IMR-90 (cell line): ENCODE measurements at regions not wholly inside any gene's neighbourhood (a gene's known extent, or its start where the extent isn't known, plus 50 kb on each side); places are given as distances from the start of the nearest gene placed in this dataset.
A peak's percentile ranks its signal among the peaks of the same experiment; 100 is the strongest.

Source experiments
- ATAC-seq: fragments of 200-7000 bp; cut with Tn5 transposase; 2 replicates; pipeline ENCODE4 v1.9.1; 2020; ENCODE audit warnings: low read depth, mild to moderate bottlenecking, moderate library complexity
- BruUV-seq: library from RNA; stranded (reverse); fragments of 400-500 nt; replicated peaks from 2 replicates; lab custom pipeline; 2021; lab: Mats Ljungman, UMichigan
- CTCF ChIA-PET: fragments of 300-600 bp; formaldehyde crosslinking; extraction: SDS; loops from one replicate; lab custom pipeline; 2021; ENCODE audit warnings: antibody characterized with exemption; lab: Yijun Ruan, JAX
- POLR2A ChIA-PET: fragments of 300-600 bp; sonication (Branson Sonifier 250); formaldehyde crosslinking; loops from one replicate; lab custom pipeline; 2022; ENCODE audit warnings: antibody characterized with exemption; ENCODE audit not compliant: unreplicated experiment; lab: Charles Lee
- DNase-seq: peaks from one replicate; pipeline ENCODE4 v3.0.0; 2013
- H2AFZ ChIP-seq: replicated peaks from 2 replicates; pipeline ENCODE3; 2013; ENCODE audit warnings: low read length, mild to moderate bottlenecking; ENCODE audit not compliant: poor library complexity
- H2AK5ac ChIP-seq: 2 replicates; pipeline ENCODE4 v1.6.1; 2013; ENCODE audit warnings: low read depth, low read length, inconsistent platforms
- H2AK9ac ChIP-seq: replicated peaks from 2 replicates; pipeline ENCODE3; 2013; ENCODE audit warnings: mild to moderate bottlenecking, low read depth, low read length, moderate library complexity; ENCODE audit not compliant: poor library complexity
- H2BK120ac ChIP-seq: 2 replicates; pipeline ENCODE4 v1.6.1; 2013; ENCODE audit warnings: low read depth, low read length, inconsistent platforms
- H2BK15ac ChIP-seq: 3 replicates; pipeline ENCODE4 v1.6.1; 2013; ENCODE audit warnings: low read depth, low read length, inconsistent platforms
- H2BK20ac ChIP-seq: 2 replicates; pipeline ENCODE4 v1.6.1; 2013; ENCODE audit warnings: low read depth, mild to moderate bottlenecking, inconsistent platforms, low read length, moderate library complexity
- H2BK5ac ChIP-seq: 2 replicates; pipeline ENCODE4 v1.6.1; 2013; ENCODE audit warnings: mild to moderate bottlenecking, low read depth, low read length, inconsistent platforms; ENCODE audit not compliant: poor library complexity, severe bottlenecking
- H3K14ac ChIP-seq: replicated peaks from 2 replicates; pipeline ENCODE4 v1.6.1; 2013; ENCODE audit warnings: low read depth, low read length, inconsistent platforms
- H3K18ac ChIP-seq: 2 replicates; pipeline ENCODE4 v1.6.1; 2013; ENCODE audit warnings: low read depth, low read length, control low read depth
- H3K23ac ChIP-seq: 2 replicates; pipeline ENCODE4 v1.6.1; 2013; ENCODE audit warnings: low read depth, low read length, inconsistent platforms
- H3K27ac ChIP-seq: 2 replicates; pipeline ENCODE4 v1.5.1; 2013; ENCODE audit warnings: mild to moderate bottlenecking, control low read depth, low read length; ENCODE audit not compliant: insufficient read depth
- H3K27me3 ChIP-seq: 2 replicates; pipeline ENCODE4 v1.6.1; 2013; ENCODE audit warnings: low read length; ENCODE audit not compliant: control insufficient read depth, insufficient read depth
- H3K36me3 ChIP-seq: 2 replicates; pipeline ENCODE4 v1.6.1; 2013; ENCODE audit warnings: low read length, mixed read lengths; ENCODE audit not compliant: control insufficient read depth, insufficient read depth
- H3K4ac ChIP-seq: 2 replicates; pipeline ENCODE4 v1.6.1; 2013; ENCODE audit warnings: low read depth, low read length, inconsistent platforms
- H3K4me1 ChIP-seq: 2 replicates; pipeline ENCODE4 v1.6.1; 2013; ENCODE audit warnings: low read length, mixed read lengths; ENCODE audit not compliant: control insufficient read depth, insufficient read depth
- H3K4me2 ChIP-seq: 2 replicates; pipeline ENCODE4 v1.6.1; 2013; ENCODE audit warnings: low read depth, mild to moderate bottlenecking, control low read depth, low read length, moderate library complexity
- H3K4me3 ChIP-seq: 2 replicates; pipeline ENCODE4 v1.5.1; 2013; ENCODE audit warnings: low read depth, mild to moderate bottlenecking, control low read depth, low read length, moderate library complexity; ENCODE audit not compliant: insufficient read depth
- H3K56ac ChIP-seq: 2 replicates; pipeline ENCODE4 v1.6.1; 2013; ENCODE audit warnings: low read length, inconsistent platforms; ENCODE audit not compliant: insufficient read depth; ENCODE audit errors: extremely low read depth
- H3K79me1 ChIP-seq, 2 experiments: 2 replicates each; pipeline ENCODE4 v1.6.1; 2013; ENCODE audit warnings: low read length in 2 of 2, inconsistent platforms in 1 of 2, low read depth in 1 of 2
- H3K9ac ChIP-seq: 2 replicates; pipeline ENCODE4 v1.6.1; 2013; ENCODE audit warnings: low read depth, low read length, control low read depth
- H3K9me1 ChIP-seq: 2 replicates; pipeline ENCODE4 v1.6.1; 2013; ENCODE audit warnings: low read length, inconsistent platforms; ENCODE audit not compliant: insufficient read depth
- H3K9me3 ChIP-seq: 2 replicates; pipeline ENCODE4 v1.6.1; 2013; ENCODE audit warnings: low read length; ENCODE audit not compliant: control insufficient read depth, insufficient read depth
- H4K20me1 ChIP-seq: 2 replicates; pipeline ENCODE4 v1.6.1; 2013; ENCODE audit warnings: low read length, inconsistent platforms; ENCODE audit not compliant: insufficient read depth
- H4K5ac ChIP-seq: 2 replicates; pipeline ENCODE4 v1.6.1; 2013; ENCODE audit warnings: mild to moderate bottlenecking, low read depth, low read length, control low read depth
- H4K8ac ChIP-seq, 2 experiments: 2 replicates each; pipeline ENCODE4 v1.6.1; 2013; ENCODE audit warnings: low read depth in 2 of 2, low read length in 2 of 2, control low read depth in 1 of 2, inconsistent platforms in 1 of 2
- H4K91ac ChIP-seq: 2 replicates; pipeline ENCODE4 v1.6.1; 2013; ENCODE audit warnings: low read depth, low read length, inconsistent platforms; ENCODE audit not compliant: insufficient read depth
- MAFK ChIP-seq: IDR thresholded peaks from 2 replicates; pipeline ENCODE4 v1.6.1; 2012; ENCODE audit warnings: low read depth, low read length, improper control_type of control experiment
- NFE2L2 ChIP-seq: fragments of 150-350 bp; IDR thresholded peaks from 2 replicates; pipeline ENCODE4 v1.6.1; 2016; ENCODE audit warnings: low read depth, mild to moderate bottlenecking, low read length
- RAD21 ChIP-seq: IDR thresholded peaks from 2 replicates; pipeline ENCODE4 v1.6.1; 2012; ENCODE audit warnings: low read length, improper control_type of control experiment
- SMC3 ChIP-seq: fragments of 150-350 bp; IDR thresholded peaks from 2 replicates; pipeline ENCODE4 v1.6.1; 2016; ENCODE audit warnings: low read depth, mild to moderate bottlenecking, antibody characterized with exemption, low read length, moderate library complexity
- WGBS, 2 experiments: methylation state at CpG; one replicate each; pipeline versions ENCODE4 v1.1.5 to v1.1.7; 2013; ENCODE audit warnings: missing lambda C conversion rate in 2 of 2; ENCODE audit not compliant: insufficient read length in 1 of 2; ENCODE audit errors: extremely low coverage in 2 of 2; 5-methylcytosine and 5-hydroxymethylcytosine counted together
- dilution Hi-C: fragments of 300-500 bp; cut with HindIII; formaldehyde crosslinking; loops from one replicate; pipeline ENCODE4 v1.14.3; 2018; ENCODE audit warnings: low sequenced_read_pairs; ENCODE audit not compliant: unreplicated experiment
- in situ Hi-C: fragments of 300-500 bp; cut with MboI; formaldehyde crosslinking; loops from 3 replicates; pipeline ENCODE4 v1.14.3; 2019; ENCODE audit warnings: low sequenced_read_pairs, inconsistent platforms, mixed read lengths
- intact Hi-C: fragments of 100-400 bp; cut with micrococcal nuclease; formaldehyde crosslinking; loops from 2 replicates; pipeline ENCODE4 v1.10.0; 2022
- TF ChIP-seq, protein P1 (sequence below): fragments of 150-350 bp; IDR thresholded peaks from 2 replicates; pipeline ENCODE4 v1.6.1; 2016; ENCODE audit warnings: low read depth, mild to moderate bottlenecking, low read length, moderate library complexity, borderline replicate concordance

DNA sequence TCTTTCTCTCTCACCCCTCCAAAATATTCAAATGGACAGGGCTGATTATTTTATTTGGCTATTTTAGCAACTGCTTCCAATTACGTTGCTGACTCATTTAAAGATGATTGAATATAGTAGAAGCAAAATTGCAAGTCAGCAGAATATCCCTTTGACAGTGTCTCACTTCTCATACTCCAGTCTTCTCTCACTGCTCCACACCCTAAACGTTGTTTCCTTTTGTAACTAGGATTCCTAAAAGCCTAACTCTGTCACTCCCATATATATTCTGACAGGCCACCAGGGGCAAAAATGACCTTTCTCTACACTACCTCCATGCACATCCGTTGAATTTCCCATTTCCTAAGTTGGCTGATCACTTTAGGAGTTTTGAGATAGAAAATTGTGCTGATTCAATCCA is 351.1 kb downstream of the RND3 start:
- 43% methylated on average over 1 of the region's 3 CpGs; no CpG with 5 or more reads in 1 of the 2 experiments for WGBS, 2 experiments
- Histone ChIP-seq H4K91ac (no peak overlapping the region), H3K36me3 (no peaks in the 10 kb centered on the region), H3K27ac (no peak overlapping the region), H3K9me3 (no peaks in the 10 kb centered on the region), H4K8ac (no peak overlapping the region), H2AK9ac (no peak overlapping the region), H3K4me1 (peaks cover 5% of the 10 kb centered on the region), H3K27me3 (no peaks in the 10 kb centered on the region), H2BK5ac (no peak overlapping the region), H3K4me3 (no peak overlapping the region), H3K4ac (no peak overlapping the region), H2AK5ac (no peak overlapping the region), H3K23ac (no peak overlapping the region), H3K14ac (no peak overlapping the region), H4K20me1 (no peaks in the 10 kb centered on the region), H3K9me1 (peaks cover 4% of the 10 kb centered on the region), H3K56ac (no peak overlapping the region), H4K5ac (no peak overlapping the region), H2BK120ac (no peak overlapping the region), H2BK15ac (0 out of 3 replicates have a peak overlapping the region, but pooled peaks have one; percentile 65), H3K9ac (no peak overlapping the region), H3K4me2 (no peak overlapping the region), H2AFZ (no peak overlapping the region), H3K79me1 (no peaks in the 10 kb centered on the region), H2BK20ac (0 out of 2 replicates have a peak overlapping the region, but pooled peaks have one; percentile 12), H3K18ac (no peak overlapping the region)
- DNase-seq (no peak), ATAC-seq (no peak)
- CTCF ChIA-PET = no interaction called here
- dilution Hi-C loops (no loop called here), intact Hi-C loops (loop anchor here (10.0 kb wide), 1 partner anchor 328 kb away; no protein-coding TSS in a partner anchor), in situ Hi-C loops (loop anchor here (25.0 kb wide), 2 partner anchors 326 to 1101 kb away; no protein-coding TSS in a partner anchor)
- TF ChIP-seq, protein P1, sequence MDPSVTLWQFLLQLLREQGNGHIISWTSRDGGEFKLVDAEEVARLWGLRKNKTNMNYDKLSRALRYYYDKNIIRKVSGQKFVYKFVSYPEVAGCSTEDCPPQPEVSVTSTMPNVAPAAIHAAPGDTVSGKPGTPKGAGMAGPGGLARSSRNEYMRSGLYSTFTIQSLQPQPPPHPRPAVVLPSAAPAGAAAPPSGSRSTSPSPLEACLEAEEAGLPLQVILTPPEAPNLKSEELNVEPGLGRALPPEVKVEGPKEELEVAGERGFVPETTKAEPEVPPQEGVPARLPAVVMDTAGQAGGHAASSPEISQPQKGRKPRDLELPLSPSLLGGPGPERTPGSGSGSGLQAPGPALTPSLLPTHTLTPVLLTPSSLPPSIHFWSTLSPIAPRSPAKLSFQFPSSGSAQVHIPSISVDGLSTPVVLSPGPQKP = no peak
- TF ChIP-seq MAFK (peak; percentile 98), NFE2L2 (no peak), RAD21 (no peak), SMC3 (no peak)
- BruUV-seq = no TSS peak
- POLR2A ChIA-PET = no interaction called here
